Esophagus squamous epithelium (tissue), 4 donors: ENCODE measurements at regions not wholly inside any gene's neighbourhood (a gene's known extent, or its start where the extent isn't known, plus 50 kb on each side); places are given as distances from the start of the nearest gene placed in this dataset.

Experiments used
- CTCF ChIP-seq, 6 experiments: fragments of 450-650 bp in 4 of 6; fragments of 200-600 bp in 2 of 6; sonication (generic) in 2 of 6; IDR thresholded peaks; one replicate each; pipeline ENCODE4 v1.5.1; 2016 to 2019; ENCODE audit warnings: antibody characterized with exemption in 6 of 6, mild to moderate bottlenecking in 4 of 6, moderate library complexity in 4 of 6
- POLR2A ChIP-seq, 4 donors: fragments of 450-650 bp; IDR thresholded peaks; one replicate each; pipeline ENCODE4 v1.6.1; 2017; ENCODE audit warnings: antibody characterized with exemption in 4 of 4, mild to moderate bottlenecking in 4 of 4, moderate library complexity in 3 of 4

- no peak for TF ChIP-seq CTCF (IDR thresholded peaks at IDR 0.05)
- no peak for TF ChIP-seq POLR2A (IDR thresholded peaks at IDR 0.05)
Measured at GRCh38 chr2:53353135-53354114, 414.2 kb upstream of the CHAC2 start.
